Mammary epithelial cell (primary cell): ENCODE measurements at regions not wholly inside any gene's neighbourhood (a gene's known extent, or its start where the extent isn't known, plus 50 kb on each side); places are given as distances from the start of the nearest gene placed in this dataset.

Experiments
- CTCF ChIP-seq, 2 donors: IDR thresholded peaks in 1 of 2; conservative IDR thresholded peaks in 1 of 2; 2 replicates each; pipeline ENCODE4 v1.5.1; 2011 to 2012; ENCODE audit warnings: inconsistent platforms in 2 of 2, low read length in 2 of 2, mild to moderate bottlenecking in 2 of 2, control low read depth in 1 of 2, low read depth in 1 of 2; ENCODE audit not compliant: insufficient read depth in 1 of 2; ENCODE audit errors: extremely low read depth in 1 of 2
- EZH2 ChIP-seq: IDR thresholded peaks from 2 replicates; pipeline ENCODE4 v1.6.1; 2012; ENCODE audit warnings: low read length, inconsistent platforms, borderline replicate concordance

DNA sequence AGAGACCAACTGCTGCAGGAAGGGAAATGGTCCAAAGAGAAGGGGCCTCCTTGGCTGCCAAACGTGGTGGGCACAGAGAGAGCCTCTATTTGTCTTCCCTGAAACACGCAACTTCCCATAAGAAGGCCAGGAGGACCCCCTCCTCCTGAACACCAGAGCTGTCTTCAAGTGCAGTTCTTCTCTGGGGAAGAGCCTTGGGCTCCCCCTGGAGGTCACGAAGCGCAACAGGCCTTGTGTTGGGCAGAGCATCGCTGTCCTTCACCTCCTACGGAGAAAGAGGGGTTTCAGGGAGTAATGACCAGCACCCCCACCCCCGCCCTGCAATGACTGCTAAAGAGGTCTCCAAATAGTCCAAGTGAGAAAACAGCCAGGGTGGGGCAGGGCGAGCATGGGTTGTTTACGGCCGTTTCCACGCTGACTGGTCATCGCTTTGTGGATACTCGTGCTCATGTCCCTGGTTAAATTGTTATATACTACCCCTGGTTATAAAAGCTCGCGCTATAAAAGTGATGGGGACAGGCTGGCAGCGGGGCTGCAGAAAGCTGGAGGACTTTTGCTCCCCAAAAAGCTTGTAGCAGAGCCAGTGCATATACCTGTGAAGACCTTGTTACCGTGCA, 397.5 kb upstream of the ATP10A start:
- TF ChIP-seq CTCF (conservative IDR thresholded peaks at IDR 0.05 in 1 of 2, IDR thresholded peaks at IDR 0.05 in 1 of 2; ENCODE audit: extremely low read depth in 1 of 2, insufficient read depth in 1 of 2, low read depth in 1 of 2, low read length in 2 of 2) (peak; percentile 39 to 44), EZH2 (no peak)
